Umbilical cord (tissue), 1 donor: ENCODE measurements at regions not wholly inside any gene's neighbourhood (a gene's known extent, or its start where the extent isn't known, plus 50 kb on each side); places are given as distances from the start of the nearest gene placed in this dataset.
A peak's percentile ranks its signal among the peaks of the same experiment; 100 is the strongest.
"Not testable (repeated sequence)": the region's sequence is repeated elsewhere in the genome, so short reads cannot be mapped to it uniquely, and the experiment has no call there.

ENCODE experiments used
- DNase-seq: peaks from one replicate; pipeline ENCODE4 v3.0.0-alpha.2; 2015; ENCODE audit warnings: low spot score

DNA sequence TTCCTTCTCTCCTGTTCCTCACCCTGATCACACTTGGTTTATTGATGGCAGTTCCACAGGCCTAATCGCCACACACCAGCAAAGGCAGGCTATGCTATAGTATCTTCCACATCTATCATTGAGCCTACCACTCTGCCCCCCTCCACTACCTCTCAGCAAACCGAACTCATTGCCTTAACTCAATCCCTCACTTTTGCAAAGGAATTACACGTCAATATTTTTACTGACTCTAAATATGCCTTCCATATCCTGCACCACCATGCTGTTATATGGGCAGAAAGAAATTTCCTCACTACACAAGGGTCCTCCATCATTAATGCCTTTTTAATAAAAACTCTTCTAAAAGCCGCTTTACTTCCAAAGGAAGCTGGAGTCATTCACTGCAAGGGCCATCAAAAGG lies 93.4 kb upstream of the TRIM24 start:
- not testable (repeated sequence) for DNase-seq

DNA sequence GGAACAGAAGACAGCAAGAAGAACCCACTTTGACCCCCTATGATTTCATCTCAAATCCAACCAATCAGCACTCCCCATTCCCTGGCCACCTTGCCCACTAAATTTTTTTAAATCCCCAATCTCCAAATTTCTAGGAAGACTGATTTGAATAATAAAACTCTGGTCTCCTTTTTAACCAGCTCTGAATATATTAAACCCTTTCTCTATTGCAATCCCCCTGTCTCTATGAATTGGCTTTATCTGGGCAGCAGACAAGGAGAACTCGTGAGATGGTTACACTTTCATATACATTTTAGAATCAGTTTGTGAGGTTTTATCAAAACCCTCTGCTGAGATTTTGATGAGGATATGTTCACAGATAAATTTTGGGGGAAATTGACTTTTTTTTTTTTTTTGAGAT lies 90.3 kb upstream of the TRIM24 start:
- no peak for DNase-seq

DNA sequence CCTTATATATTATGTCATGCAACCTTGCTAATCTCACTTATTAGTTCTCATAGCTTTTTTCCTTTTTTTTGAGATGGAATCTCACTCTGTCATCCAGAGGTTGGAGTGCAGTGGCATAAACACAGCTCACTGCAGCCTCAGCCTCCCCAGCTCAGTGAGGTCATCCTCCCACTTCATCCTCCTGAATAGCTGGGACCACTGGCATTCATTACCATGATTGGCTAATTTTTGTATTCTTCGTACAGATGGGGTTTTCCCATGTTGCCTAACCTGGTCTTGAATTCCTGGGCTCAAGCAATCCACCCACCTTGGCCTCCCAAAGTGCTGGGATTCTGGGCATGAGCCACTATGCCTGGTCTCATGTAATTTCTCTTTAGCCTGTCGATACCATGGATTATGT lies 89.1 kb upstream of the TRIM24 start:
- no peak for DNase-seq

DNA sequence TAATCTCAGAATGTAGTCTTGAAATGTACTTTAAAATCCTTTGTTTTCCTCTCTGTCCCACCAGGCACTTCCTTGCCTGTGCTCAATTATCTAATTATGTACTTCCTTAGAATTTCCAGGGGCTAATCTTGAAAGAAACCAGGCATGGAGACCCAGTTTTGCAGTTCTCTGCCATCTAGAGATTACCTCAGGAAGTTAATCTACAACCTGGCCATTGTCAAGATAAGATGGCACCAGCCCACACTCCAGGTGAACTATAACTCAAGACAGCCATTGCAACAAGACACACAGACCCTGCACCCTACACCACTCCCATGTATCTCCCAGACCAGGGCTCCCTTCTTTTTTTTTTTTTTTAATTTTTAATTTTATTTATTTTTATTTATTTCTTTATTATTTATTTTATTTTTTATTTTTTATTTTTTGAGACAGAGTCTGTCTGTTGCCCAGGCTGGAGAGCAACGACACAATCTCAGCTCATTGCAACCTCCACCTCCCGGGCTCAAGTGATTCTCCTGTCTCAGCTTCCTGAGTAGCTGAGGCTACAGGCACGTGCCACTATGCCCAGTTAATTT lies 85.9 kb upstream of the TRIM24 start:
- no peak for DNase-seq

DNA sequence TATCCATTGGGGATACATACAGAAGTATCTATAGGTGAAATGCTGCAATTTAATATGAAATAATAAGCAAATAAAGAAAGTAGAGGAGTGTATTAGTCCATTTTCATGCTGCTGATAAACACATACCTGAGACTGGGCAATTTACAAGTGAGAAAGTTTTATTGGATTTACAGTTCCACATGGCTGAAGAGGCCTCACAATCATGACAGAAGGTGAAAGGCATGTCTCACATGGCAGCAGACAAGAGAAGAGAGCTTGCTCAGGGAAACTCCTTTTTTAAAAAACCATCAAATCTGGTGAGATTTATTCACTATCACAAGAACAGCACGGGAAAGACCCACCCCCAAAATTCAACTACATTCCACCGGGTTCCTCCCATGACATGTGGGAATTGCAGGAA lies 82.8 kb upstream of the TRIM24 start:
- no peak for DNase-seq

DNA sequence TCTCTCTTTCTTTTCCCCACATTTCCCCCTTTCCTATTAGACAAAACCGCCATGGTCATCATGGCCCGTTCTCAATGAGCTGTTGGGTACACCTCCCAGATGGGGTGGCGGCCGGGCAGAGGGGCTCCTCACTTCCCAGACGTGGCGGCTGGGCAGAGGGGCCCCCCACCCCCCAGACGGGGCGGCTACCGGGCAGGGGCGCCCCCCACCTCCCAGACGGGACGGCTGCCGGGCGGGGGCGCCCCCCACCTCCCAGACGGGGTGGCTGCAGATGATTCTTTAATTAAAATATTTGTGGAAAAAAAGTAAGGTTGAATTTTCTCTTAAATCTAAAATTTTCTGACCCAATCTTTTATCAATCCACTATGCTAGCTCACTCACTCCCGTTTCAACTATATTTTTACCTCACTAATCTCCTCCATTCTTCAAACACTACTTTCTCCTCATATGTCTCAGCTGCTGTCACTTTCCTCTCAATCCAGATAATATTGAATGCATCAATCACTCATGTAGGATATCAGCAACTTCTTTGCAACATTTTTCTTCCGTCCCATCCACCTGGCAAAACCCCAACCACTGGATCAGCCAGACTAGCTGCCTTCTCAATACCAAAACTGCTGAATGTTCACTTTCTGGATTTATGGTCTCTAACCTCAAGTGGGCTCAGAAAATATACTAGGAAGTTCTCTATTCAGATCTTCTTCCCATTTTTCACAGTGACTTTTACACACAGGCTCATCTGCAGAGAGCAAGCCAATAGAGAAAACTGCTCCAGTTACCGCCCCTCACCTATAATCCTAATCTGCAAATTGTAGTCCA lies 81.1 kb upstream of the TRIM24 start:
- DNase-seq = no peak

DNA sequence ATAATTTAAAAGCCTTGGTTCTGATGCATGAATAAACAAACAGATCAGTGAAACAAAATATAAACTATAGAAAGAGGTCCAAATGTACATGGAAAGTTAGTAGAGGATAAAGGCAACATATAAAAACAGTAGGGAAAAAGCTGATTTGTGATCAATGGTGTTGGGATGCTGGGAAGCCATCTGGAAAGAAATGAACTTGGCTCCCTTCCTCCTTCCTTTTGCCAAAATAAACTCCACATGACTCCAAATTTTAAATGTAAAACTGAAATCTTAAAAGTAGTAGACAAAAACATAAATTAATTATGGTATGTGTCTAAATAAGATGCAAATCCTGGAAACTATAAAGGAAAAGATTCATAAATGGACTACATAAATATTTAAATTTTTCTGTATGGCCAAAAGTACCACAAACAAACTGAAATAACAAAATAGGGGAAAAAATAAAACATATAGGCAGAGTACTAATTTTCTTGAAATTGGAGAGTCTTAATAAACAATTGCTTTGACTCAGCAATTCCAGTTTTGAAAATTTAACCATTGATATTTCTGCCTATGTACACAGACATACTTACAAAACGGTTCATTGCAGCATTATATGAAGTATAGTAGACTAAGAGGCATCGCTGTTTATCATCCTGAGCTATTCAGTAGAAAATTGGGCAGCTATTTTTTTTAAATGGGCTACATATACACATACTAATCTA lies 77.0 kb upstream of the TRIM24 start:
- no peak for DNase-seq

DNA sequence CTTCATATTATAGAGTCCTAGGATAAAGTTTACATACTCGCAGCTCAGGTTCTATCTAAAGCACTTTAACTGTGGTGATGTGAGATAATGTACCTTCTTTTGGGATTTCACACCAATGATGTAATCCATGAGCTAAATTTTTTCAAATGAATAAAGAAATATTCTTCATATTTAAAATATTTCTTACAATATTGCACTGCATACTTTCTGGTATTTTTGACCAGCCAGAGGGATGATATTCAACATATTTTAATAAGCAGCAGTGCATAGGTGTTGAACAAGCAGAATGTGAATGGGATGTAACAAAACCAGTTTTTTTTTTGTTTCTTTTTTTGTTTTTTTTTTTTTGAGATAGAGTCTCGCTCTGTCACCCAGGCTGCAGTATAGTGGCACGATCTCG lies 73.2 kb upstream of the TRIM24 start:
- no peak for DNase-seq

DNA sequence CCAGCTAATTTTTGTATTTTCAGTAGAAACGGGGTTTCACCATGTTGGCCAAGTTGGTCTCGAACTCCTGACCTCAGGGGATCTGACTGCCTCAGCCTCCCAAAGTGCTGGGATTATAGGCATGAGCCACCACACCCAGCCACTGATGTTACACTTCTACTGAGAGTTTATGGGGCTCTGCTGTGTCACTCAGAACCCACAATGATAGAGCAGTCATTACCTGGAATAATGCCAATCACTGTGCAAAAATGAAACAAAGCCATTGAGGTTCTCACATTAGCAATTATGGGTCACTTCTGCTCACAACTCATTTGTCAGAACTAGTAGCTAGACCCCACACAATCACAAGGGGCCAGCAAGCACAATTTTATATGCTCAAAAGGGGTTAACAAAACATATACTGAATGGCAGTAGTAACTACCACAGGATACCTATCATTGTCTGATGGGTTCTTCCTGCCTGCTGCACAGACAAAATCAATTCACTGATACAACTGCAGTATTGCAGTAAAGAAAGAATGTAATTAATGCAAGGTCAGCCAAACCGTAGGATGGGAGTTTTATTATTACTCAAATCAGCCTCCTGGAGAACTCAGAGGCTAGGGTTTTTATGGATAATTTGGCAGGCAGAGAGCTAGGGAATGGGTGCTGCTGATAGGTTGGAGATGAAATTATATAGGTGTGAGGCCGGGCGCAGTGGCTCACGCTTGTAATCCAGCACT lies 72.1 kb upstream of the TRIM24 start:
- DNase-seq = no peak

DNA sequence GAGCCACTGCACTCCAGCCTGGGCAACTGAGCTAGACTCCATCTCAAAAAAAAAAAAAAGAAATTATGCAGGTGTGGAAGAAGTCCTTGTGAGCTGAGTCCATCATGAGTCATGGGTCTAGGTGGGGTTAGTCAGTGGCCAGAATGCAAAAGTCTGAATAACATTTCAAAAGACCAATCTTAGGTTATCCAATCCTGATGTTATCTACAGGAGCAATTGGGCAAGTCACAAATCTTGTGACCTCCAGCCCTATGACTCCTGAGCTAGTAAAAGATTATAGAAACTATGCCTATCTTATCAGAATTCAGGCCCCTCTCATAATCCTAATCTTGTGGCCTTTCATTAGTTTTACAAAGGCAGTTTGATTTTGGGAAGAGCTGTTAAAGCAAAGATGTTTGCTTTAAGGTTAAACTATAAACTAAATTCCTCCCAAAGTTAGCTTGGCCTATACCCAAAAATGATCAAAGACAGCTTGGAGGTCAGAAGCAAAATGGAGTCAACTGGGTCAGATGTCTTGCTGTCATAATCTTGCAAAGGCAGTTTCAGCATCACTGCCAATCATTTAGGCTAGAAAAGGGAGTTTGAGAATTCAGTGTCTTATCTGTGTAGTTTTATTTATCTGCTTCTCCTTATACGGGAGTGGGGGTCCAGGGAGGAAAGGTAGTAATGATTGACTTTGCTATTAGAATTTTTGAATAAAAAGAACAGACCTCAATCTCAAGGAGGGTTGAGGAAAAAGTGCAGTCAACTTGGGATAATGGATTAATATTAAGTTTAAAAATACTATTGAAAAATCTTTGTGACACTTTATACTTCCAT lies 71.2 kb upstream of the TRIM24 start:
- DNase-seq = no peak

DNA sequence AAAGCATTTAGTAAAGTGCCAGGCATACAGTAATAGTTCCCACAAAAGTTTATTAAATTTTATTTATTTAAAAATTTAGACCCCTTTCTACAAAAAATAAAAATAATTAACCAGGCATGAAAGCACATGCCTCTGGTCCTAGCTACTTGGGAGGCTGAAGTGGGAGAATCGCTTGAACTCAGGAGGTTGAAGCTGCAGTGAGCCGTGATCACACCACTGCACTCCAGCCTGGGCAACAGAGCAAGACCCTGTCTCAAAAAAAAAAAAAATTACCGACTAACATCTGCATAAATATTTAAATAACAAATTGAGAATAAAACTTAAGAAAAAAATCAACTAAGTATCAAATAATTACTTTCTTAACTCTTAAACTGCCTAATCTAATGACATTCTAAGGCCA lies 64.3 kb upstream of the TRIM24 start:
- DNase-seq = no peak

DNA sequence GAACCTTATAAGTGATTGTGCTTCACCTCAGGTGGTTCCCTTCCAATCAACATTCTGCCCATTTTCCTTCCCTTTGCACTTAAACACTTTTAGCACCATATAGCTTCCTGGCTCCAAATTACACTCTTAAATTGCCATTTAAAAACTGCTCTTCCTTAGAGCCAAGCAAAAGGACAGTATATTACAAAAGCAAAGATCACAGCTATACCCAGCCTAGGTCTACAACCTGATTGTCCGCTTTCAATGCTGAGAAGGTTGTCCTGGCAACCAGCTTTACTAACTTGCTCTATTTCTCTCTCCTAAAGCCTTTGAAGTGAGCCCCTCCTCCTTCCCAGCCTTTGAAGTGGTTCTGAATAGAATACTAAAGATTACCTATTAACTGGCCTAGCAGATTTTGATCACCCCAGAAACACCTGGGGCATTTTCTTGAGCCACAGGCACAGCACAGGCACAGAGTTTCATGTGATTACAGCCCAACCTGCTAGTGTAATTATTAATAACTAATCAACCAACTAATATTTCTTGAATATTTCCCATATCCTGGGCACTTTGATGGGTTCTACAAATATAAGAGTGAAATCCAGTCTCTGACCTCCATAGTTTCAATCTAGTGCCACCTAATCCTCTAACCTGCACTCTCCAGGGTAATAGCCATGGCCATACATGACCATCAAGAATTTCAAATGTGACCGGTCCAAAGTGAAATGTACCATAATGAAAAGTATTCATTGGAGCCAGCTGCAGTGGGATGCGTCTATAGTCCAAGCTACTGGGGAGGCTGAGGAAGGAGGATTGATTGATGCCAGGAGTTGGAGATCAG lies 63.6 kb upstream of the TRIM24 start:
- DNase-seq = peak; percentile 42

DNA sequence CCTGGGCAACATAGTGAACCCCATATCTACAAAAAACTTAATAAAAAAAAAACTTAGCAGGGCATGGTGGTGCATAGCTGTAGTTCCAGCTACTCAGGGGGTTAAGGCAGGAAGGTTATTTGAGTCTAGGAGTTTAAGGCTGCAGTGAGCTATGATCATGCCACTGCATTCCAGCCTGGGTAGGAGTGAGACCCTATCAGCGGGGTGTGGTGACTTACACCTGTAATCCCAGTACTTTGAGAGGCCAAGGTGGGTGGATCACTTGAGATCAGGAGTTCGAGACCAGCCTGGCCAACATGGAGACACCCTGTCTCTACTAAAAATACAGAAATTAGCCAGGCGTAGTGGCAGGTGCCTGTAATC lies 63.0 kb upstream of the TRIM24 start:
- DNase-seq = not testable (repeated sequence)

DNA sequence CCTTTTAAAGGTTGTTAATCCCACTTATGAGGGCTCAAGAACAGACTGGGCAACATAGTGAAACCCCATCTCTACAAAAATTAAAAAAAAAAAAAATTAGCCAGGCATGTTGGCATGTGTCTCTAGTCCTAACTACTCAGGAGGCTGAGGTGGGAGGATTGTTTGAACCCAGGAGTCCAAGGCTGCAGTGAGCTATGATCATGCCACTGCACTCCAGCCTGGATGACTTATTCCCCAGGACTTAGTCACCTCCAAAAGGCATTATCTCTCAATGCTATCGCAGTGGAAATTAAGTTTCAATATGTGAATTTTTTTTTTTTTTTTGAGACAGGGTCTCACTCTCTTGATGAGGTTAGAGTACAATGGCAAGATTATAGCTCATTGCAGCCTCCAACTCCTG lies 61.2 kb upstream of the TRIM24 start:
- DNase-seq = no peak

DNA sequence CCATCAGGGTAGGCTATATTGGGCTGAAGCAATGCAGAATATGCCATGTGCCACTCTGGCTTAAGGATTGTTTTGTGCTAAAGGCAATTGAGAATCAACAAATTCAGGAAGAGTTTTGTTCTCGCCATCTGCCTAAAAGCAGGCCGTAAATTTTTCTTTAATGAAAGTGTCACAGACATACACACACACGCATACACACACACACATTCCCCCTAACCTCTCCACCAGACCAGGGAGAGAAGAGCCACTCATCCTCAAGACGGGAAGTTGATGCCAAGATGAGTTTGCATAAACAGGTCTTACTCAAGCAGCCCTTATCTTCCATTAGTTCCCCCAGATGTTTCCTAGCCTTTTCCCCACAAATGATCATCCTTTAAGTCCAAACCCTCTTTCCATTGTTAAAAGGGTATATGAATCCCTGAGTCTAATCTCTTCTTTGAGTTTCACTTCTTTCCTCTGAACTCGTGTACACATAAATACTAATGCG lies 59.6 kb upstream of the TRIM24 start:
- no peak for DNase-seq

DNA sequence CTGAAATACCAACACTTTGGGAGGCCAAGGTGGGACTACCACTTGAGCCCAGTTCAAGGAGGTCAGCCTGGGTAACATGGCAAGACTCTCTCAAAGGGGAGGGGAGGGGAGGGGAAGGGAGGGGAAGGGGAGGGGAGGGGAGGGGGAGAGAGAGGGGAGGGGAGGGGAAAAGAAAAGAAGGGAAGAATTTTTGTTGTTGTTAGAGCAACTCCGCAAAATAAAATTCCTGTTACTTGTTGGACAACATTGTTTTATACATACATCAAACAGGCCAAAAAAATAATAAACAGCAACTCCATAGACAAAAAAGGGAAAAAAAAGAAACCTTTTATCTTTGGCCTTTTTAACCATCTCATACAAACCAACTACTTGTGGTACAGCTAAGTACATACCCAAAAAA lies 57.3 kb upstream of the TRIM24 start:
- no peak for DNase-seq

DNA sequence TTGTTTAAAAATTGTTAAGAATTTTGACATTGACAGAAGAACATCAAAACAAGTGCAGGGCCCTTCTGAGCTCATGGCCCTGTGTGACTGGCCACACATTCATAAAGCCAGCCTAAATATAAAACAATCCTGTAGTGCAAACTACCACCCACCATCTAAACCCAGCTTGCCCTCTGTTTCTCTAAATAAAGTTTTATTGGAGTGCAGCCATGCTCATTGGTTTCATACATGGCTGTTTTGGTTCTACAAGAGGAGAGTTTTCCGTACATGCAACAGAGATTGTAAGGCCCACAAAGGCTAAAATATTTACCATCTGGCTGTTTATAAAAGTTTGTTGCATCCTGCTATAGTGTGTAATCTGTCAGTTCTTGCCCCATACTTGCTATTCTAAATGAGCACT lies 54.6 kb upstream of the TRIM24 start:
- no peak for DNase-seq

DNA sequence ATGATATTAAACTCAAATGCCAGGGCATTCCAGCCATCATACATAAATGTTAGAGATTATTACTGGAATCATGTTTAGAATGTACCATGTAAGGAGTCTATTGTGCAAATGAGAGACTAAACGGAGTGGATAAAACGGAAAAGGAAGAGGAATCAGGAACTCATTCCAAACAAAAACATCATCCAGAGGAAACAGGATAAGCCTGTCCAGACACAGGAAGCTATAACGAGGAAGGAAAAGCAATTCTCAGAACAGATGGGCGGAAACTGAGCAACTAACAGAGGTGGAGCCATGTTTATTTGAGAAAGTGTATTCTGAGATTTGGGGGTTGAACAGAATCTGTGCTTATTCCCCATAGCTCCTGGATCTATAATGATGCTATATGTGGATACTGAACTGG lies 52.3 kb upstream of the TRIM24 start:
- DNase-seq = no peak
